Right lobe of liver (tissue), 6 donors: ENCODE measurements at regions not wholly inside any gene's neighbourhood (a gene's known extent, or its start where the extent isn't known, plus 50 kb on each side); places are given as distances from the start of the nearest gene placed in this dataset.

Source experiments
- ATAC-seq, 4 donors: fragments of 200-7000 bp; cut with Tn5 transposase; one replicate each; pipeline ENCODE4 v1.9.1; 2020; ENCODE audit warnings: mild to moderate bottlenecking in 4 of 4, moderate library complexity in 4 of 4
- DNase-seq, 3 donors: peaks; one replicate each; pipeline ENCODE4 v3.0.0-alpha.2; 2020
- H3K27ac ChIP-seq, 3 donors: fragments of 200-600 bp; one replicate each; pipeline ENCODE4 v1.8.0; 2022
- H3K27me3 ChIP-seq, 2 donors: fragments of 200-600 bp; one replicate each; pipeline ENCODE4 v1.8.0; 2022
- H3K36me3 ChIP-seq, 4 donors: fragments of 200-600 bp; sonication (generic) in 1 of 4; one replicate each; pipeline versions ENCODE4 v1.5.1 to v1.8.0; 2017 to 2022; ENCODE audit warnings: control low read depth in 1 of 4
- H3K4me1 ChIP-seq, 4 donors: fragments of 200-600 bp; sonication (generic) in 1 of 4; one replicate each; pipeline versions ENCODE4 v1.5.1 to v1.8.0; 2017 to 2022; ENCODE audit warnings: control low read depth in 1 of 4
- H3K4me3 ChIP-seq, 3 donors: fragments of 200-600 bp; one replicate each; pipeline ENCODE4 v1.8.0; 2022
- H3K9me3 ChIP-seq, 4 donors: fragments of 200-600 bp; sonication (generic) in 1 of 4; one replicate each; pipeline versions ENCODE4 v1.5.1 to v1.8.0; 2017 to 2022; ENCODE audit warnings: control low read depth in 1 of 4
- CTCF ChIP-seq, 4 donors: fragments of 200-600 bp in 3 of 4; fragments of 450-650 bp in 1 of 4; IDR thresholded peaks; one replicate each; pipeline versions ENCODE4 v1.5.1 to v1.8.0; 2016 to 2022; ENCODE audit warnings: antibody characterized with exemption in 4 of 4, mild to moderate bottlenecking in 2 of 4
- POLR2A ChIP-seq: fragments of 450-650 bp; IDR thresholded peaks from one replicate; pipeline ENCODE4 v1.6.1; 2017; ENCODE audit warnings: antibody characterized with exemption, mild to moderate bottlenecking
- WGBS: methylation state at CpG from one replicate; pipeline ENCODE4 v1.1.6; 2018; ENCODE audit warnings: low coverage, low lambda C conversion rate; ENCODE audit not compliant: insufficient coverage; ENCODE audit errors: missing lambda C conversion rate; 5-methylcytosine and 5-hydroxymethylcytosine counted together
- intact Hi-C, 2 donors: fragments of 100-400 bp; cut with DNase I; formaldehyde crosslinking; loops; one replicate each; pipeline versions ENCODE4 v1.11.2 to v1.14.1; 2022
- donor health status: DM: no; HTN: yes; CAD: no.
- donor health status: DM: no; HTN: no; CAD: no.
- donor health status: DM: no; HTN: no; CAD: no.
- donor health status: DM: no; HTN: yes; CAD: no.
- donor health status: DM: no; HTN: yes; CAD: no.

DNA sequence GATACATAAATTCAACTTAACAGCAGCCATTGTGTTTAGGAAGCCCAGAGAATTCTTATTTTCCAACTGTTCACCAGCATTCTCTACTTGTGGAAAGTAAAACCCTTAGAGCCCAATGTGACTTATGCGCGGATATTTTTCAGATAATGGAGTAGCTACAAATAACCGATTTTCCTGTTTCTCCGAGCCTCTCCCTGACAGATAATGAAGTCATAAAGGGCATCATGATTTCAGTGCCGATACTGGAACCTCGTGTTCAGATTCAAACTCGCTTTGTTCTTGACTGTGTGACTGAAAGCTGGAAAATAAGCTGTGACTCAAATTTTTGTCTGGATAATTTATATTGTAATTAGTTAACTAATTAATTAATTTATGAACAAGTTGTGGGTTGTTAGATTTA, 228.2 kb downstream of the VAPA start:
- H3K9me3 ChIP-seq, result no peaks in the 10 kb centered on the region
- no peak overlapping the region for H3K27ac ChIP-seq
- ATAC-seq (no peak), DNase-seq (no peak)
- H3K27me3 ChIP-seq, result no peaks in the 10 kb centered on the region
- H3K36me3 ChIP-seq, result no peaks in the 10 kb centered on the region
- WGBS, result 45% methylated on average over 7 of the region's 7 CpGs
- no peak overlapping the region for H3K4me3 ChIP-seq
- no peak for TF ChIP-seq CTCF (IDR thresholded peaks at IDR 0.05)
- TF ChIP-seq POLR2A, result no peak
- no peaks in the 10 kb centered on the region for H3K4me1 ChIP-seq
- intact Hi-C loops, result no loop called here

GRCh38 chr18:10142496-10143160, 228.8 kb downstream of the VAPA start:
- 46% methylated on average over 14 of the region's 14 CpGs for WGBS
- intact Hi-C loops, result no loop called here

GRCh38 chr18:10143596-10143995, 229.8 kb downstream of the VAPA start:
- 57% methylated on average over 2 of the region's 3 CpGs for WGBS
- intact Hi-C loops, result no loop called here
- no peaks in the 10 kb centered on the region for H3K27me3 ChIP-seq

More at GRCh38 chr18:10142496-10143160, 228.8 kb downstream of the VAPA start:
- TF ChIP-seq CTCF (IDR thresholded peaks at IDR 0.05) (no peak), POLR2A (no peak)
- H3K36me3 ChIP-seq, result no peaks in the 10 kb centered on the region
- no peaks in the 10 kb centered on the region for H3K4me1 ChIP-seq
- no peak for ATAC-seq
- H3K27ac ChIP-seq, result no peak overlapping the region
- H3K9me3 ChIP-seq, result no peaks in the 10 kb centered on the region
- DNase-seq, result no peak
- H3K4me3 ChIP-seq, result no peak overlapping the region
- no peaks in the 10 kb centered on the region for H3K27me3 ChIP-seq

DNA sequence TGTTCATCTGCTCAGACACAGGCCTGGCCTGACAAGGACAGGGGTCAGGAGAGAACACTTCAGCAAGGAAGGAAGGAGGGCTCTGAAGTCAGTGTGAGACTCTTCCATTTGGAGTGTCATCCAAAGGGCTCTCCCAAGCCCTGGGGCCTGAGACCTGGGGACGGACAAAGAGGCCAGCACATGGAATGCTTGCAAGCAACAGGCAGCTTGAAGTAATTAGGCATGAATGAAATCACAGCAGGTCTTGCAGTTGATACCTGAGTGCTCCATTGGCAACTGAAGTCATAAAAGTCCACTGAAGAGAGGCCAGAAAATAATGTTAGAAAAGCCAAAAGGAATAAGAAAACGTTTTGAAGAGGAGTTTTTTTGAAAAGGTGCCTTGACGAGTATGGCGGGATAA, 231.7 kb downstream of the VAPA start:
- ATAC-seq (no peak), DNase-seq (no peak)
- WGBS, result 54% methylated on average over 4 of the region's 4 CpGs
- intact Hi-C loops, result no loop called here
- no peaks in the 10 kb centered on the region for H3K36me3 ChIP-seq
- no peak overlapping the region for H3K4me3 ChIP-seq
- TF ChIP-seq POLR2A (no peak), CTCF (IDR thresholded peaks at IDR 0.05) (no peak)
- no peaks in the 10 kb centered on the region for H3K27me3 ChIP-seq
- no peak overlapping the region for H3K27ac ChIP-seq
- no peaks in the 10 kb centered on the region for H3K9me3 ChIP-seq
- no peaks in the 10 kb centered on the region for H3K4me1 ChIP-seq

More at GRCh38 chr18:10143596-10143995, 229.8 kb downstream of the VAPA start:
- no peak for ATAC-seq
- Histone ChIP-seq H3K4me1 (no peaks in the 10 kb centered on the region), H3K27ac (no peak overlapping the region), H3K9me3 (no peaks in the 10 kb centered on the region), H3K36me3 (no peaks in the 10 kb centered on the region), H3K4me3 (no peak overlapping the region)
- TF ChIP-seq CTCF (IDR thresholded peaks at IDR 0.05) (no peak), POLR2A (no peak)
- no peak for DNase-seq
